ENCODE measurements at regions not wholly inside any gene's neighbourhood (a gene's known extent, or its start where the extent isn't known, plus 50 kb on each side); places are given as distances from the start of the nearest gene placed in this dataset.
A peak's percentile ranks its signal among the peaks of the same experiment; 100 is the strongest.

DNA sequence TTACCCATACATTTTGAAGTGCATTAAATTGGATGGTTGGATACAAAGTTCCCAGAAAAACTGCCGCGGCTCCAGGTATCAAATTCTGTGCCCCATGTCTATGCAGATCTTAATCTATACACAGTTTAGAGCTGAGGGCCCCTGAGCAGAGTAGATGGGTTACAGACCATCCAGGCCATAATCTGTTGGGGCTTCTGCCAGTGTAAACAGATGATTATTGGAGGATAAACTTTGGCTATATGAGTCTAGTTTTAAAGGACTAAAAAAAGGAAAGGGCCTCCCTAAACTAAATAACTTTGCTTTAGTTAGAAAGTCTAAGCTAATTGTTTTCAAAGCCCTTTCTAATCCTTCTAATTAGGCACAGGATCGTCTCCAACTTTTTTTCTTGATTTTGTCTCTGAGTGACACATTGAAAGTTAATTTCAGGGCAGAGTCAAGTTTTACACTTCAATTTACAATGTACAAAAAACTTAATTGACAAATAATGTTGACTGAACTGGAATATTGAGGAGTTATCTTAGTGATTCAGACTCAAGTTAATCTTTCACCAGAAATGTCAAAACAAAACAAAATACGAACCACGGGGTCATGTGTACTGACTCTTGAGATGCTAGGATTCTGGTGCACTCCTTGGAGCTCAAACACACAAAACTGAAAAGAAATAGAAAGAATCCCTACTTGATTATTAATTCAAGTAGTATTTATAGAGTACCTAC lies 133.9 kb upstream of the SCAF11 start:
- Histone ChIP-seq H3K4me1 (ENCODE audit: control insufficient read depth in 1 of 2, low read depth in 2 of 2) (peaks cover 0 to 13% of the 10 kb centered on the region in 2 donors), H3K27ac (no peak overlapping the region), H3K27me3 (replicated peaks; ENCODE audit: insufficient read depth) (no peaks in the 10 kb centered on the region), H3K36me3 (no peaks in the 10 kb centered on the region), H3K9me3 (no peaks in the 10 kb centered on the region), H3K4me3 (peak overlapping the region; percentile 59)
- TF ChIP-seq, protein P1, sequence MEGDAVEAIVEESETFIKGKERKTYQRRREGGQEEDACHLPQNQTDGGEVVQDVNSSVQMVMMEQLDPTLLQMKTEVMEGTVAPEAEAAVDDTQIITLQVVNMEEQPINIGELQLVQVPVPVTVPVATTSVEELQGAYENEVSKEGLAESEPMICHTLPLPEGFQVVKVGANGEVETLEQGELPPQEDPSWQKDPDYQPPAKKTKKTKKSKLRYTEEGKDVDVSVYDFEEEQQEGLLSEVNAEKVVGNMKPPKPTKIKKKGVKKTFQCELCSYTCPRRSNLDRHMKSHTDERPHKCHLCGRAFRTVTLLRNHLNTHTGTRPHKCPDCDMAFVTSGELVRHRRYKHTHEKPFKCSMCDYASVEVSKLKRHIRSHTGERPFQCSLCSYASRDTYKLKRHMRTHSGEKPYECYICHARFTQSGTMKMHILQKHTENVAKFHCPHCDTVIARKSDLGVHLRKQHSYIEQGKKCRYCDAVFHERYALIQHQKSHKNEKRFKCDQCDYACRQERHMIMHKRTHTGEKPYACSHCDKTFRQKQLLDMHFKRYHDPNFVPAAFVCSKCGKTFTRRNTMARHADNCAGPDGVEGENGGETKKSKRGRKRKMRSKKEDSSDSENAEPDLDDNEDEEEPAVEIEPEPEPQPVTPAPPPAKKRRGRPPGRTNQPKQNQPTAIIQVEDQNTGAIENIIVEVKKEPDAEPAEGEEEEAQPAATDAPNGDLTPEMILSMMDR (IDR thresholded peaks at IDR 0.05): no peak
- DNase-seq (ENCODE audit: low spot score) (no peak), ATAC-seq (ENCODE audit: insufficient number of reproducible peaks, low FRiP score, low read depth) (no peak)

DNA sequence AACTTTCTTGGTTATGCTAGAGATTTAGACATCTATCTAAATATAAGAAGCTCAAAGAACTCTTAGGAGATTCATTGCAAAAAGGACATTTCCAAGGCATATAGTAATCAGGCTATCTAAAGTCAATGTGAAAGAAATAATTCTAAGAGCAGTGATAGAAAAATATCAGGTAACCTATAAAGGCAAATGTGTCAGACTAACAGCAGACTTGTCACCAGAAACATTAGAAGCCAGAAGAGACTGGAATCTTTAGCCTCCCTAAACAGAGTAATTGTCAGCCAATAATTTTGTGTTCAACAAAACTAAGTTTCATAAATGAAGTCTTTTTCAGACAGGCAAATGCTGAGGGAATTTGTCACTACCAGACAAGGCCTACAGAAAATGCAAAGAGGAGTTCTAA lies 122.0 kb upstream of the SCAF11 start:
- H3K4me1 ChIP-seq (ENCODE audit: control insufficient read depth in 1 of 2, low read depth in 2 of 2): no peaks in the 10 kb centered on the region
- H3K36me3 ChIP-seq: no peaks in the 10 kb centered on the region
- DNase-seq (ENCODE audit: low spot score) (no peak), ATAC-seq (ENCODE audit: insufficient number of reproducible peaks, low FRiP score, low read depth) (no peak)
- no peak overlapping the region for H3K4me3 ChIP-seq
- TF ChIP-seq, protein P1 (IDR thresholded peaks at IDR 0.05): no peak
- no peak overlapping the region for H3K27ac ChIP-seq
- H3K9me3 ChIP-seq: no peaks in the 10 kb centered on the region
- no peaks in the 10 kb centered on the region for H3K27me3 ChIP-seq (replicated peaks; ENCODE audit: insufficient read depth)

DNA sequence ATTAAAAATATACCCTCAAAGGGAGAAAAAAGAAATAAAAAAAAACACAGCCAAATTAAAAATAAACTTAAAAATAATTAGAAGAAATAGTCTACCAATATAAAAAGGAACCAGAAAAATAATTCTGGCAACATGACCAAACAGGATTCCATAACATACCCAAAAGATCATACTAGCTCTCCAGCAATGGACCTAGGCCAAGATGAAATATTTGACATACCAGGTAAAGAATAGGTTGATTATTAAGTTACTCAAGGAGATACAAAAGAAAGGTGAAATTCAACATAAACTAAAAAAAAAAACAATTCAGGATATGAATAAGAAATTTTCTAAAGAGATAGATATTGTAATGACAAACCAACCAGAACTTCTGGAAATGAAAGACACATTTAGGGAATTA lies 121.3 kb upstream of the SCAF11 start:
- DNase-seq (ENCODE audit: low spot score) (no peak), ATAC-seq (ENCODE audit: insufficient number of reproducible peaks, low FRiP score, low read depth) (no peak)
- Histone ChIP-seq H3K27ac (no peak overlapping the region), H3K27me3 (replicated peaks; ENCODE audit: insufficient read depth) (no peaks in the 10 kb centered on the region), H3K4me1 (ENCODE audit: control insufficient read depth in 1 of 2, low read depth in 2 of 2) (no peaks in the 10 kb centered on the region), H3K36me3 (no peaks in the 10 kb centered on the region), H3K4me3 (no peak overlapping the region), H3K9me3 (no peaks in the 10 kb centered on the region)
- TF ChIP-seq, protein P1 (IDR thresholded peaks at IDR 0.05): no peak

DNA sequence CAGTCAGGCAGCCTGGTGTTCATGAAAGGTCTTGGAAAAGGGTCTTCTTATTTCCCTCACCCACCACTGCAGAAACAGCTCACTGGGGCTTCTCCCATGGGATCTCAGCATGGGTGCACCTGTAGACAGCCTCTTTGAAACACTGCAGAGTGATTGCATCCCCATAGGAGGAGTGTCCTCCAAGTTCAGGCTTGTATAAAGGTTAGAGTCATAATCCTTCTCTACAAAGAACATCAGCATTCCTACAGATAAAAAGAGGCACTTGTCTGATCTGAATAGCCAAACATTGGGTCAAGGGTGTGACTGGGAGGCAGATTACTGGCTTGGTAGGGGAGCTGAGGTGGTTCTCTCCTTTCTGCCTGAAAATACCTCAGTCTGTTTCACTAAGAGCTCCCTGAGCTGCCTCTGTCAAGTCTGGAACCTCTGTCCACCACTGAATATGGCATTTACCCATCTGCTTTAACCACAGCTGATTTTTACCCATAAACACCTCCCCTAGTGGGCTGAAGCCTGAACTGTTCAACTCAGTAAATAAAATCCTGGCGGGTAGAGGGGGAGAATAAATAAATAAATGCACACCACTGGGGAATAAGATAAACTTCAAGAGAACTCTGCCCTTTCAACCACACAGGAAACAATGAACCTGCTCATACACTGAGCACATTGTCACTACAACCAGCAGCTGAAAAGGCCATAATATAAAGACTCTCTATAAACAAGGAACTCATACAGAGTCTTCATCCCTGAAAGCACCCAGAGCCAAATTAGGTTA lies 120.7 kb upstream of the SCAF11 start:
- H3K9me3 ChIP-seq: no peaks in the 10 kb centered on the region
- H3K4me1 ChIP-seq (ENCODE audit: control insufficient read depth in 1 of 2, low read depth in 2 of 2): no peaks in the 10 kb centered on the region
- H3K27ac ChIP-seq: no peak overlapping the region
- TF ChIP-seq, protein P1 (IDR thresholded peaks at IDR 0.05): no peak
- H3K4me3 ChIP-seq: no peak overlapping the region
- no peaks in the 10 kb centered on the region for H3K27me3 ChIP-seq (replicated peaks; ENCODE audit: insufficient read depth)
- no peak for ATAC-seq (ENCODE audit: insufficient number of reproducible peaks, low FRiP score, low read depth)
- DNase-seq (ENCODE audit: low spot score): no peak
- H3K36me3 ChIP-seq: no peaks in the 10 kb centered on the region

DNA sequence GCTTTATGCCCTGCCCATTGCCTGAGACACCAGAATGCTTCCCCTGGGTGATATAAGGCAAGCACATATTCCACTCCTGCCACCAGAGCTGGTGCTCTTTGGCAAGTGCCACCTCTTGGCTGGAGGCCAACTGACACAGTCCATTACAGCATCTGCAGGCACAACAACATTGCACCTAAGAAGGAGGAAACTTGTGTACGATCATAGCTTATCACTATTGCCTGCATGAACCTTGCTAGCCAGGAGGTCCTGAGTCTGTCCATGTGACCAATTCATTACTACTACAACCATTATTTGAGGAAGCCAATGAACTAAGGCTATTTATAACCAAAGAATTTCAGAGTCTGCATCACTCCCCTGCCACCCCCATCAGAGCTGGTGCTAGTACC lies 119.8 kb upstream of the SCAF11 start:
- TF ChIP-seq, protein P1 (IDR thresholded peaks at IDR 0.05): no peak
- Histone ChIP-seq H3K4me3 (no peak overlapping the region), H3K36me3 (no peaks in the 10 kb centered on the region), H3K27me3 (replicated peaks; ENCODE audit: insufficient read depth) (no peaks in the 10 kb centered on the region), H3K4me1 (ENCODE audit: control insufficient read depth in 1 of 2, low read depth in 2 of 2) (no peaks in the 10 kb centered on the region), H3K9me3 (no peaks in the 10 kb centered on the region), H3K27ac (no peak overlapping the region)
- ATAC-seq (ENCODE audit: insufficient number of reproducible peaks, low FRiP score, low read depth) (no peak), DNase-seq (ENCODE audit: low spot score) (no peak)

All from thoracic aorta (tissue), 2 donors.